NCI-H1436 treated with DMSO at 0.1 percent for 48 hours (cell line): ENCODE measurements at regions not wholly inside any gene's neighbourhood (a gene's known extent, or its start where the extent isn't known, plus 50 kb on each side); places are given as distances from the start of the nearest gene placed in this dataset.

ENCODE experiments used
- DNase-seq: peaks from one replicate; lab custom pipeline; 2025; lab: John Stamatoyannopoulos, UW

DNA sequence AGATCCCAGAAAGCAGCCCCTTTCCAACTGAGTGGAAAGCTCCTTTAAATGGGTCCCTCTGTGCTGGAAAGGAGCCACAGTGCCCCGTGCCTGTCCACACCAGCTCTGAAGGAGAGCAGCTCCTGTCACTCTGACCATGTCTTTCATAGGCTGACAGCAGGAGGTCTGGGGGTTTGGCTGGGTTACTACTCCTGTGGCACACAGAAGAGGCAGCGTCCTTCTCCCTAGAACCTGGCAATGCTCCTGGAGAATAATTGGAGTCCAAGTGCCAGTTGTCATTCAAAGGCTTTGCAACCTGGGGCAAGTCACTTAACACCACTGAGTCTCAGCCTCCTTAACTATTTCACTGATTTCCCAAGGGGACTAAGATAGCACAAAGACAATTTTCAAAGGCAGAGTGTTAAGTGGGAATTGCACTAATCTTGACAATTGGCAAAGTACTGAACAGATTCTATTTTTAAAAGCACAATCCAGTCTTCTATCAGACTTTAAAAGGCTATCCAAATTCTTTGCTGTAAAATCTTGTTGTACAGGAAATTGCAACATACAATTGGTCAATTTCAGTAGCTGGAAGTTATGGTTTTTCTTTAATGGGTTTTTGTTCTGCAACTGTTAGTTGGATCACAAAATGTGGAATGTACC lies 457.2 kb downstream of the KIF16B start:
- DNase-seq = no peak

GRCh38 chr20:16113736-16114135 lies 459.5 kb downstream of the KIF16B start:
- DNase-seq = no peak

GRCh38 chr20:16111852-16112412 lies 461.3 kb downstream of the KIF16B start:
- no peak for DNase-seq

DNA sequence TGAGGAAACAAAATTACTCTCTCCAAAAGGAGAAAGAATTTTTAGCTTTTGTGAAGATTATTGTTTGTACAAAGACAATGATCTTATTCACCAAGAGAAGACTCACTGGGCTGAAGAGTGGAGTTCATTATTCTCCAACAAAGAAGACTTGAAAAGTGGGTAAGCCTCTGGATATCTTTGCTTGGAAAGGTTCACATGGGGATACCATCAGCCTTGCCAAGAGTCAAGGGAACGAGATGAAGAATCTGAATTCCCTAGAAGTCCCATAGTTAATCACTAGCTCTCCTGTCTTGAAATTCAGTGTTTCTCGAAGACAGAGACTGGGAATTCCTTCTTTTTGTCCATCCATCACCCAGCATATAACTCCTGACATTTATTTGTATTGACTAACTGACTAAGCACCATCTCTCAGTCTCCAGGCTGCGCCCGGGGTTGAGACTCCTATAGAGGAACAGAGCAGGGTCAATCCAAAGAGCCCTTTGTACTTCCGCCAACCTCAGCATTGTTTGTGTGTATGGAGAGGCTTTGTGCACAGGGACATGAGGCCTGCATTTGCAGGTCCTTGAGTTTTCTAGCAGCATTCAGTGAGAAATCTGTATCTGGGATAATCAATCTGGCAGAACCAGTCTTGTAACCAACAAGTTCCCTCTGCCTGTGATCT lies 461.9 kb downstream of the KIF16B start:
- DNase-seq = no peak

DNA sequence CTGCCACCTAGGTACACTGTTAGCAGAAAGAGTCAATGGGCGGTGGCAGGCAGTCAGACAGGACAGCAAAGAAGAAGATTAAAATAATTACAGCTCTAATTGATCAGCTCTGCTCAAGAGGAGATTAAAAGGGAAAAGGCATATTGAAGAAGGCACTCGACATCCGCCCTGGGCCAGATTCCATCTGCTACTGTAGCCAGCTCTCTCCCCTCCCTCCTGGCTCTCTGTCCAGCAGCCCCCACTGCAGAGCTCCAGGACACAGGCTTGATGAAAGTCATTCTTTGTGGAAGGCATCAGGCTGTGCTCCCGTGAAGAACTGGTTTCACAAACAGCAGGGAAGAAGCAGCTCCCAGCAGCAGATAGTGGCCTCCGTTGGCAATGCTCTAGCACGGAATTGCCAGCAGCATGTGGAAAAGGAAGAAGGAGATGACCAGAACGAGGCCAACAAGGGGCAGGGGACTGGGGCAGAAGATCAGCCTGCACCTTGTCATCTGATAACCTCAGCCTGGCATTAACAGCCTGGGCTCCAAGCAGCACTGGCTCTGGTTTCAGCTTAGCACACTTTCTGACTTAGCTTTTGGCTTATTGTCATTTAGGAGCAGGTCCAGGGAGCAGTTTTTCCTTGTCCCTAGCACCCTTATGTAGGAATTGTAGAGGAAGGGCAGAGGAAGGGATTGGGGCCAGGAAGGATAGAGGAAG lies 465.9 kb downstream of the KIF16B start:
- no peak for DNase-seq

DNA sequence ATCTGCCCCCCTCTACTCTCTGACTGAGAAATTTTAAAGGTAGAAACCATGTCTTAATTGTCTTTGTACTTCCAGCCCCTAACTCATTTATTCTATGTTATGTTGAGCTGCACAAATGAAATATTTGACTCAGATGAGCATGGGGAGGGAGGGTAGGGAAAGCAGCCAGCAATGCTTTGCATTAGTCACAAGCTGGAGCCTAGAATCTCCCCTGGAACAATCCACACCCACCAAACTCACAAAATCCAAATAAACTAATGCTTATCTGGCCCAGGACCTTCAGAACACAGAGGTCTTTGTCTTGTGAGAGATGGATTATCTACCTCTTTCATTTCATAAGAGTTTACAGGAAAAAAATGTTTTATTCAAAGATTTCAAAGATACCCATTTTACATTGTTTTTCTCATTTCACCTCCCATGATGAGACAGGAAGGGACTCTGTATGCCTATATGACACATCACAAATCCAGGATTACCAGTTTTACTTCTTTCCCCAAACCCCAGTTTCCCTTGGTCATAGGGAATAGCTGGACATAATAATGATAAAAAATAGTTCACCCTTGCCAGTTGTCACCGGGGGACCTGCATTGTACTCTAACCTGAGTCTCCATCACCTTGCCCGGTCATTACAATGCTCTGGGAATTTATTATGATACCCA lies 466.9 kb downstream of the KIF16B start:
- DNase-seq = no peak

DNA sequence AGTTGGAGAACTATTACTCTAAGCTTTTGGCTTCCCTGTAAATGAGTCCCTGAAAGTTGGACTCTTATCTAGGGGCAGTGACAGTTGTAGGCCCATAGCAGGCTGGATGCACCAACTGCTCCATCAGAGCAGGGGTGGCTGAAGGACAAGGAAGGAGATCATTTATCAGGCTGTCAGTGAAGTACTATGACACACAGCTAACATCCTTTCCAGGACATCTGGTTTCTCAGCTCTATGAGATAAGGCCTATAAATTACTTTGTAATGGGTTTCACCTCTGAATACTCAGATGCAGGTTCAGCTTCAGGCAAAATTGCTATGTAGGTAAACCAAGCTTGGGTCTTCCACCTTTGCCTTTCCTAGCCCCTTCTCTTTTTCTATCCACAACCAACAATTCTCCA lies 468.5 kb downstream of the KIF16B start:
- no peak for DNase-seq
